EL (cell line): ENCODE measurements at regions not wholly inside any gene's neighbourhood (a gene's known extent, or its start where the extent isn't known, plus 50 kb on each side); places are given as distances from the start of the nearest gene placed in this dataset.
"Not testable (repeated sequence)": the region's sequence is repeated elsewhere in the genome, so short reads cannot be mapped to it uniquely, and the experiment has no call there.

Experiments used
- DNase-seq: peaks from one replicate; pipeline ENCODE4 v3.0.0-alpha.2; 2016

GRCh38 chr1:224791362-224791941 lies 138.0 kb upstream of the DNAH14 start:
- DNase-seq, result no peak

GRCh38 chr1:224795591-224795990 lies 133.9 kb upstream of the DNAH14 start:
- DNase-seq, result no peak

- DNase-seq, result no peak
These were observed 130.4 kb upstream of the DNAH14 start for GRCh38 chr1:224799083-224799482.

DNA sequence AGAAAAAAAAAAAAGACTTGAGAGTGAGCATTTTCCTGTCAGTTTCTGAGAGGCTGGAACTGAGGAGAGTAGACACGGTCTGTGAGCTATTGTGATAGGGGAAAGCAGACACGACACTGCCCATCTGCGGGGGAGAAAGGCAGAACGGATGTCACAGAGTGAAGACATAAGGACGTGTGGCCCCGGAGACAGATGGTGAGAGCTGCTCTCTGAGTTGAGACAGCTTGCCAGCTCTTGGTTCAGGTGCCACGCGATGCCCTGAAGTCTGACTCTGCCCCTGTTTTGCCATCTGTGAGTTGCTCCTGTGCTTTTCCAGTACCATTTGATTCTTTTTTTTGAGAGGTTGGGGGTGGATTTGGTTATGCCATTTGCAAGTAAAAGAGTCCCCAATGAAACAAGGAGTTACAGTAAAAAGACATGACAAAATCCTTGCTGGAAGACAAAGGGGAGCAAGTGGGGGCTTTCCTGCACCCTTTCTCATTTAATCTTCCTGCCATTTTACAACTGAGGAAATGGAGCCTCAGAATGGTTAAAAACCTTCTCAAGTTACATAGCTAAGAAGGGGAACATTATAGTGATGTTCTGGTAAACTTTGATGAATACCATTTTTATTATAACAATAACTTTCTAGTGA lies 128.9 kb upstream of the DNAH14 start:
- no peak for DNase-seq

DNA sequence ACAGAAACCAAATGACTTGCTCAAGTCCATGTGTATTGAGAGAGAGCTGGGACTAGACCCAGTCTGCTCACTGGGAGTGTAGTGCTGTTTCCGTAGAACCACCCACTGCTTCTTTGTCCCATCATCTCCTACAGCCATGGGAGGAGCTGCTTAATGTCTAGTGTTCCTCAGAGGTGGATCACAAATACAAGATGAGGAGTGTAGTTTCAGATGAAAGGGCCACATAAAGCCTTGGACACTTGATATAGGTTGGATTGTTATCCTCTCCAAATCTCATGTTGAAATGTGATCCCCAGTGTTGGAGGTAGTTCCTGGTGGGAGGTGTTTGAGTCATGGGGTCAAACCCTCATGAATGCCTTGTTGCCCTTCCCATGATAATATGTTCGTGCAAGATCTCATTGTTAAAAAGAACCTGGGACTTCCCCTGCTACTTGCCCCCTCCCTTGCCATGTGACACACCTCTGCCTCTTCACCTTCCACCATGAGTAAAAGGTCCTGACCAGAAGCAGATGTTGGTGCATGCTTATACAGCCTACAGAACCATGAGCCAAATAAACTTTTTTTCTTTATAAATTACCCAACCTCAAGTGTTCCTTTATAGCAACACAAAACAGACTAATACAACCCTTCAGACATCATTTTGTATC lies 127.5 kb upstream of the DNAH14 start:
- DNase-seq, result no peak

DNA sequence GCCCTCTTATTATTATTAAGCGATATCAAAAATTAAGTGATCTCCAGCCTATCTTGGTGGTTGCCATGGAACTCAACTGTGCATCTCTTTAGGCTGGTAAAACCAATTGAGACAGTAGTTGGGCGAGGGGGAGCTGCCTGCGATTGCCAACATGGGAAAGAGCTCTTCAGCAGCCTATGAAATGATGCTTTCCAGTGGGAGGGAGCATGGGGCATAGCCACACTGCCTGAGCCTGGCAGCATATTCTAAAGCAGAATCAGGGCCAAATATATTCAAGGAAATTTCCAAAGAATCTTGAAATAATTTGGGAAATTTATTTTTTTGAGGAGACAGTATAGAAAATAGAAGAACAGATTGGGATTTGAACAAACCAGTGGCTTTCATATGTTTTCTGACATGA lies 126.9 kb upstream of the DNAH14 start:
- no peak for DNase-seq

- no peak for DNase-seq
These were observed 125.3 kb upstream of the DNAH14 start for GRCh38 chr1:224804220-224804619.

DNA sequence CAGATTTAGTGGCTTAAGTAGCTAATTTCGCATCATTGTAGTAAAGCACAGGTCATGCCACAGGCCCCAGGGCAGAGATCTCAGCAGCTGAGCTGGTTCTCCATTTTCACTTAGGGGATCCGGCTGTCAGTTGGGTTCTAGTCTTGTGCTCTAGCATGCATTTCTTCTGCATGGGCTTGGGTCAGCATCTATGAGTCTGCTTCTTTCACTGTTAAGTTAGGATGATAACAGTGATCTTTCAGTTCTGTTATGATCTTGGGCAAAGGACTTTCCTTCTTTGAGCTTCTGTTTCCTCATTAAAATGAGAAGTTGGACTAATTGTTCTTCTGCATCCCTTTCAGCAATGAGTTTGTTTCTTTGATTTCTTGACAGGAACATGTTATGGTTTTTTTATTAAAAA lies 123.6 kb upstream of the DNAH14 start:
- no peak for DNase-seq

DNA sequence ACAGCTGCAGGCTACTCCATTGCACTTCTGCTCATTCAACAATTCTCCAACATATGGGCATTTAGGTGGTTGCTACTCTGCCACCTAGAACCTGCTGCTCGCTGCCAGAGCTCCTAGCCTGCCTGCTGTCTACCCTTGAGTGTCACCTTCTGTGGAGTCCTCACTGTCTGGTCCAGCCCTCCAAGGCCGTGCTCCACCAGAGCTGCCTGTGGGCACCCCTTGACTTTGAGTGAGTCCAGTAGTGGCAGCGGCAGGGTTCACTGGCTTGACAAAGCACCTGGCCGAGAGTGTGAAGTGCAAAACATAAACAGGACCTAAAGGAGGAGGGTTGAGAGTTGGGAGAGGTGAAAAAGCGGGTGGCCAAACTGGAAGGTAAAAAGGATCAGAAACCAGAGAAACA lies 120.3 kb upstream of the DNAH14 start:
- no peak for DNase-seq

DNA sequence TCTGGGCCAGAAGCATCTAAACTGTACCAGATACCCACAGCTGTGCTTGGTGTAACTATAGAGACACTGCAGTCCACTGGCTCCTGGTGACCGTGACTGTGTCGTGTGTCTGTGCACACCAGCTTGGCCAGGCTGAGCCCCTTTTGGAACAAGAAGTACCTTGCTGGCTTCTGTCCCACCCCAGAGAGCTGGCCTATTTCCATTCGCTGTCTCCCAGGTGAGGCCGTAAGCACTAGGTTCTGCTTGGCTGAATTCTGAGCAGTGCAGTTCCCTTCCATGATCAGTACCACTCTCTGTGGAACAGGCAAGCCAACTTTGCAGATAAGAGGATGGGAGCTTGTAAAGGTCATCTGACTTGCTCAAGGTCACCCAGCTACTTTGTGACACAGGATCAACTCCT lies 119.9 kb upstream of the DNAH14 start:
- DNase-seq, result no peak

DNA sequence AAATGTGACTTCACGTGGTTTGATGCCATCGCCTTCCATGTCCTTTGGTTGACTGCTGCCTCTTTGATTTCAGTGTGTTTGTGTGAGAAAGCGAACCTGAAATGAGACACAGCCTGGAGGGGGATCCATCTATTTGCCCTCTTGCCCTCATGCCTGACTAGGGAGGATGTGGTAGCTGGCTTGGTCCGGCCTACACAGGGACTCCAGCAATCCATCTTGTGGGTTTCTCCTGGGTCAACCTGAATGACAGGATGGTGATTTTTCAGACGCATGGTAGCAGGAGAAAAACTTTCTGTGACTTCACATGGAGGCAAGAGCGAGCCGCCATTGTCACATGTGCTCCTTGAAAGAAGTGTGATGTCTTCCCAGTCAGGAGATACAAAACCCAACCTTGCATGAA lies 117.9 kb upstream of the DNAH14 start:
- DNase-seq, result no peak

DNA sequence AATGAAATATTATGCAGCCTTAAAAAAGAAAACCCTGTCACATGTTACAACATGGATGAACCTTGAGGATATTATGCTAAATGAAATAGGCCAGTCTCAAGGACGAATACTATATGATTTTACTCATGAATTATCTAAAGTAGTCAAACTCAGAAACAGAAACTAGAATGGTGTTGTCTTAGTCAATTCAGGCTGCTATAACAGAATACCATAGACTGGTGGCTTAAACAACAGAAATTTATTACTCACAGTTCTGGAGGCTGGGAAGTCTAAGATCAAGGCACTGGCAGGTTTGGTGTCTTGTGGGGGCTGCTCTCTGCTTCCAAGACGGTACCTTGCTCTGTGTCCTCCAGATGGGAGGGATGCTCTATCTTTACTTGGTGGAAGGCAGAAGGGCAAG lies 113.8 kb upstream of the DNAH14 start:
- no peak for DNase-seq

GRCh38 chr1:224816062-224816461 lies 113.4 kb upstream of the DNAH14 start:
- DNase-seq, result no peak

DNA sequence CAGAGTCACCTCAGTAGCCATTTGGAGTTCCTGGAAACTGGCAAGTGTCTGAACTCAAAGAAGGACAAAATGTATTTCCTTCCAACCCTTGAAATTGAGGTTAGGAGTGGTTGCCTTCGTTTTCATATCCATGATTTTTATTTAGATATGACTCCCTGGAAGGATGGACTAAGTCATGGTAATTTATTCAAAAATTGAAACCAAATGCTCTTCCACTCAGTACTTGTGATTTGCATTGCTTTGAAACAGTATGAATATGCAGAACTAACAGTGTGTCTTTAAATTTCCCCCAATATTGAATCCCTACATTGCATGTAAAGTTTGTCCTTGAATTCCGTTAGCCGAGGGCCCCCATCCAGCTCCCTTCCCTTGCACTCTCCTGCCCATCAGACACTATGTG lies 112.1 kb upstream of the DNAH14 start:
- DNase-seq, result no peak

- DNase-seq, result no peak
These were observed 109.6 kb upstream of the DNAH14 start for GRCh38 chr1:224819861-224820260.

DNA sequence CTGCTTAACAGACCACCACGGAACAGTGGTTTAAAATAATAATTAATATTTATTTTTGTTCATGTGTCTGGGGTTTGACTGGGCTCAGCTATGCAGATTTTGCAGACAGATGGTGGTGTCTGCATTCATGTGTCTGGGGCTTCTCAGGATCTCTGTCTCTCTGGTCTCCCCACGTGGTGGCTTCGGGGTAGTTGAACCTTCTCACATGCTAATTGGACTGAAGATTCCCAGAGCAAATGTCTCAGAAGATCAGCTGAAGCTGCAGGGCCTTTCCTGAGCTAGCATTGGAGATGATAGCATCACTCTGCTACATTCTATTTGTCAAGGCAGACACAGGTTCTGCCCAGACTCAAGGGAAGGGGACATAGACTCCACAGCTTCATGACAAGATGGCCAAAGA lies 109.1 kb upstream of the DNAH14 start:
- DNase-seq, result no peak

DNA sequence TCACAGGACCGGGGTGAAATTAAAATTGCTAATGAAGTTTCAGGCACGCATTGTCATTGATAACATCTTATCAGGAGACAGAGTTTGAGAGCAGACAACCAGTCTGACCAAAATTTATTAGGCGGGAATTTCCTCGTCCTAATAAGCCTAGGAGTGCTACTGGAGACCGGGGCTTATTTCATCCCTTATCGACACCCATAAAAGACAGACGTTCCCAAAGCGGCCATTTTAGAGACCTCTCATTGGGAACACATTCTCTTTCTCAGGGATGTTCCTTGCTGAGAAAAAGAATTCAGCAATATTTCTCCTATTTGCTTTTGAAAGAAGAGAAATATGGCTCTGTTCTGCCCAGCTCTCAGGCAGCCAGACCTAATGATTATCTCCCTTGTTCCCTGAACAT lies 107.7 kb upstream of the DNAH14 start:
- DNase-seq, result not testable (repeated sequence)

DNA sequence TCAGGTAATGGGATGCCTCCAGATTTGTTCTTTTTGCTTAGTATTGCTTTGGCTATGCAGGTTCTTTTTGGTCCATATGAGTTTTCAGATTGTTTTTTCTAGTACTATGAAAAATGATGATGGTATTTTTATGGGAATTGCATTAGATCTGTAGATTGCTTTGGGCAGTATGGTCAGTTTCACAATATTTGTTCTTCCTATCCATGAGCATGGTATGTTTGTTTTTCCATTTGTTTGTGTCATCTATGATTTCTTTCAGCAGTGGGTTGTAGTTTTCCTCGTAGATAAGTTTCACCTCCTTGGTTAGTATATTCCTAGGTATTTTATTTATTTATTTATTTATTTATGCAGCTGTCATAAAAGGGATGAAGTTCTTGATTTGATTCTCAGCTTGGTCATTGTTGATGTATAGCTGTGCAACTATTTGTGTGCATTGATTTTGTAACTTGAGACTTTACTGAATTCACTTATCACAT lies 103.9 kb upstream of the DNAH14 start:
- no peak for DNase-seq

DNA sequence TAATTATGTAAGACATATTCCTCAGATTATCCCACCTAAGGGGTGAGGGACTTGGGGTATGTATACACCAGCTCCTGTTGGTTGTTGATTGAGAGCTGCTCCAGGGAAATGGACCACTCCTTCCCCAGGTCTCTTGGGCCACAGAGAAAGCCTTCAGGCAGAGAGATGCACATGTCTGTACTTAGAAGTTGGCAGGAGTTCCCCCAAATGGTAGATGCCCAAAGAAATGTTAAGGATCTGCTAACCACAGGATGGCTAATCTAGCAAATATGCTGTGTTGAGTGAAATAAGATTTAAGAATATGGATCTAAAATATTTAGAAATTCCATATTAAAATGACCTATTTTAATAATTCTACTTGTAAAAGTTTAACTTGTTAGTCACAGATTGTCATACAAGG lies 100.8 kb upstream of the DNAH14 start:
- peak; percentile 50 for DNase-seq

GRCh38 chr1:224831501-224831900 lies 98.0 kb upstream of the DNAH14 start:
- no peak for DNase-seq

- DNase-seq, result not testable (repeated sequence)
These were observed 89.7 kb upstream of the DNAH14 start for GRCh38 chr1:224839648-224840300.

DNA sequence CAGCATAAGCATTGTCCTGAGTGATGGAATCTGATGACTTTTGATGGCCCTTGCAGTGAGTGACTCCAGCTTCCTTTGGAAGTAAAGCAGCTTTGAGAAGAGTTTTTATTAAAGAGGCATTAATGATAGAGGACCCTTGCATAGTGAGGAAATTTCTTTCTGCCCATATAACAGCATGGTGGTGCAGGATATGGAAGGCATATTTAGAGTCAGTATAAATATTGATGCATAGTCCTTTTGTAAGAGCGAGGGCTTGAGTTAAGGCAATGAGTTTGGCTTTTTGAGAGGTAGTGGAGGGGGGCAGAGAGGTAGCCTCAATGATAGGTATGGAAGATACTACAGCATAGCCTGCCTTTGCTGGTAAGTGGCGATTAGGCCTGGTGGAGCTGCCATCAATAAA lies 87.7 kb upstream of the DNAH14 start:
- DNase-seq, result not testable (repeated sequence)

- no peak for DNase-seq
These were observed 83.2 kb upstream of the DNAH14 start for GRCh38 chr1:224846119-224846907.
